Sigmoid colon (tissue), 4 donors: ENCODE measurements at regions not wholly inside any gene's neighbourhood (a gene's known extent, or its start where the extent isn't known, plus 50 kb on each side); places are given as distances from the start of the nearest gene placed in this dataset.

Source experiments
- POLR2A ChIP-seq, 2 donors: fragments of 450-650 bp; IDR thresholded peaks; one replicate each; pipeline ENCODE4 v1.6.1; 2016; ENCODE audit warnings: antibody characterized with exemption in 2 of 2, mild to moderate bottlenecking in 2 of 2, moderate library complexity in 2 of 2
- POLR2AphosphoS5 ChIP-seq, 4 donors: sonication (generic); formaldehyde crosslinking; IDR thresholded peaks; one replicate each; pipeline ENCODE4 v1.6.1; 2017; ENCODE audit warnings: antibody characterized with exemption in 4 of 4

DNA sequence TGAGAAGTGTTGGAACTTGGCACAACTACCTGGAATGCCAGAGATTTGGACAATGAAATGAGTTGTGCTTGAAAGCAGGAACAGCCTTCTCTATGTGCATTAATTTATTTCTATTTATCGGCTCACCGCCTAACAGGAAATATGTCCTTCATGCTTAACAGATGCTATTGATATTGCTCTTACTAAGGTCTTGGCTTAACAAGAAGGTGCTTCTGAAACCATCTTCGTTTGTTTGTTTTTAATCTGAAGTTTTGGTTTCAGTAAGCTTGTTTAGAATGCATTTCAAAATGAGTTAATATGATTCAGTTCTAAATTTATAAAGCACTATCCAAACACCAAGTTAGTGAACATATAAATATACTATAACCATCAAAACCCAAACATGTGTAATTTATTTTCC is 898.3 kb upstream of the B3GALT2 start:
- TF ChIP-seq POLR2A (IDR thresholded peaks at IDR 0.05) = no peak
- no peak for TF ChIP-seq POLR2AphosphoS5 (IDR thresholded peaks at IDR 0.05)
